ENCODE measurements at regions not wholly inside any gene's neighbourhood (a gene's known extent, or its start where the extent isn't known, plus 50 kb on each side); places are given as distances from the start of the nearest gene placed in this dataset.

DNA sequence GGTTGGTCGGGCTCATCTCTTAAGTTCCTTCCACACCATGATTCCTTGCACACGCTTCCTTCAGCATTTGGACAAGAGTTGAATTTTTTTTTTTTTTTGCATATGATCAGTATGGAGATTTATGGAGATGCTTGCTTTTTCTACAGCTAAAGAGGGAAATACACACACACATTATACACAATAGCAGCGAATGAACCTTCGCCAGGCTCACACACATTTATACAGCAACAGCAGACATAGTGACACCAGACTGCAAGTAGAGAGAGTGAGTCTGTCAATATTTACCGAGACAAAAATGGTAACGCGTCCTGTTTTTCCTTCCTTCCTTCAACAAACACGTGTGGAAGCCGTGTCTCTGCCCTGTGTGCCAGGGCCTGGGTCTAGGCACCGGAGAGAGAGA, 897.9 kb downstream of the BCL11B start:
- ChIA-PET POLR2A (no interaction called here), CTCF (no interaction called here)
- H3K4me3 ChIP-seq (ENCODE audit: low read depth, low read length): no peak overlapping the region
- TF ChIP-seq, protein P1, sequence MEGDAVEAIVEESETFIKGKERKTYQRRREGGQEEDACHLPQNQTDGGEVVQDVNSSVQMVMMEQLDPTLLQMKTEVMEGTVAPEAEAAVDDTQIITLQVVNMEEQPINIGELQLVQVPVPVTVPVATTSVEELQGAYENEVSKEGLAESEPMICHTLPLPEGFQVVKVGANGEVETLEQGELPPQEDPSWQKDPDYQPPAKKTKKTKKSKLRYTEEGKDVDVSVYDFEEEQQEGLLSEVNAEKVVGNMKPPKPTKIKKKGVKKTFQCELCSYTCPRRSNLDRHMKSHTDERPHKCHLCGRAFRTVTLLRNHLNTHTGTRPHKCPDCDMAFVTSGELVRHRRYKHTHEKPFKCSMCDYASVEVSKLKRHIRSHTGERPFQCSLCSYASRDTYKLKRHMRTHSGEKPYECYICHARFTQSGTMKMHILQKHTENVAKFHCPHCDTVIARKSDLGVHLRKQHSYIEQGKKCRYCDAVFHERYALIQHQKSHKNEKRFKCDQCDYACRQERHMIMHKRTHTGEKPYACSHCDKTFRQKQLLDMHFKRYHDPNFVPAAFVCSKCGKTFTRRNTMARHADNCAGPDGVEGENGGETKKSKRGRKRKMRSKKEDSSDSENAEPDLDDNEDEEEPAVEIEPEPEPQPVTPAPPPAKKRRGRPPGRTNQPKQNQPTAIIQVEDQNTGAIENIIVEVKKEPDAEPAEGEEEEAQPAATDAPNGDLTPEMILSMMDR (IDR thresholded peaks at IDR 0.05; ENCODE audit: insufficient read depth, low read length, missing control alignments): no peak
- no peak for DNase-seq (ENCODE audit: low read depth, low spot score)

- DNase-seq (ENCODE audit: low read depth, low spot score): no peak
- TF ChIP-seq, protein P1 (IDR thresholded peaks at IDR 0.05; ENCODE audit: insufficient read depth, low read length, missing control alignments): no peak
- CTCF ChIA-PET: no interaction called here
- POLR2A ChIA-PET: no interaction called here
- H3K4me3 ChIP-seq (ENCODE audit: low read depth, low read length): no peak overlapping the region
Observed at GRCh38 chr14:98375566-98375965, 896.4 kb downstream of the BCL11B start.

DNA sequence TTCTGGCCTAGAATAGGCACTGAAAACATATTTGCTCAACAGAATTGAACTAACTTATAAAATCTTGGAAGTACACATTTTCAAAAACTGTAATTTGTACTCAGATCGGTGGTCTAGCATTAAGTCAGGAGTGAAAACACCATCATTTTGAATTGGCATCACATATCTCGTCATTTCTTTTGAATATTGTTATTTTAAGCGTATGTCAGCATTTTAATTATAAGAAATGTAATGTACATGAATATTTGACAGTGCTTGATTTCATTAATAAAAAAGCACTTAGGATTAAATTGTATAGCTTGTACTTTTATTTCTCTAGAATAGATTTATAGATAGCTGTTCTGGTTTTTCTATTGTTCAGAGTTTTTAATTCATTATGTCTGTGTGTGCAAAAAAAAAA, 892.2 kb downstream of the BCL11B start:
- CTCF ChIA-PET: no interaction called here

DNA sequence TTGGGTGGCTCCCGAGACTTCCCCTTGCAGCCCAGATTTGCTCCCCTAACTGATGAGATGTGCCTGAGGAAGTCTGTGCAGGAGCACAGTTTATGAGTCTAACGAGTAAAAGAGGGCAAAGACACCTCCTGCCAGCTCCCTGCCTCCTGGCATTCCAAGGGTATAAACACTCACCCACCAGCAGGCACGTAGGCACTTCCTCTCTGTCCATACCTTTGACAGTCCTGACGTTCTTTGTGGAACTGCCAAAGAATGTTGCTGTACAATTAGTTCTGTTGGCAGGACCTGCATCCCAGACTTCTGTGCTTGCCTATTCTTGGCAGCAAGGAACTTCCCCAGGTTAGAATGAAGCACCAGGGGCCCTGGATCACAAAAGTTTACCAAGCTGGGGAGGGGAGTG, 889.3 kb downstream of the BCL11B start:
- POLR2A ChIA-PET: no interaction called here
- no peak for DNase-seq (ENCODE audit: low read depth, low spot score)
- TF ChIP-seq, protein P1 (IDR thresholded peaks at IDR 0.05; ENCODE audit: insufficient read depth, low read length, missing control alignments): no peak
- CTCF ChIA-PET: no interaction called here
- no peak overlapping the region for H3K4me3 ChIP-seq (ENCODE audit: low read depth, low read length)

More for the DNA sequence above, 892.2 kb downstream of the BCL11B start:
- TF ChIP-seq, protein P1 (IDR thresholded peaks at IDR 0.05; ENCODE audit: insufficient read depth, low read length, missing control alignments): no peak
- POLR2A ChIA-PET: no interaction called here
- H3K4me3 ChIP-seq (ENCODE audit: low read depth, low read length): no peak overlapping the region
- DNase-seq (ENCODE audit: low read depth, low spot score): no peak

GRCh38 chr14:98385851-98386250, 886.1 kb downstream of the BCL11B start:
- no peak for DNase-seq (ENCODE audit: low read depth, low spot score)
- CTCF ChIA-PET: no interaction called here
- POLR2A ChIA-PET: no interaction called here
- TF ChIP-seq, protein P1 (IDR thresholded peaks at IDR 0.05; ENCODE audit: insufficient read depth, low read length, missing control alignments): no peak
- no peak overlapping the region for H3K4me3 ChIP-seq (ENCODE audit: low read depth, low read length)

DNA sequence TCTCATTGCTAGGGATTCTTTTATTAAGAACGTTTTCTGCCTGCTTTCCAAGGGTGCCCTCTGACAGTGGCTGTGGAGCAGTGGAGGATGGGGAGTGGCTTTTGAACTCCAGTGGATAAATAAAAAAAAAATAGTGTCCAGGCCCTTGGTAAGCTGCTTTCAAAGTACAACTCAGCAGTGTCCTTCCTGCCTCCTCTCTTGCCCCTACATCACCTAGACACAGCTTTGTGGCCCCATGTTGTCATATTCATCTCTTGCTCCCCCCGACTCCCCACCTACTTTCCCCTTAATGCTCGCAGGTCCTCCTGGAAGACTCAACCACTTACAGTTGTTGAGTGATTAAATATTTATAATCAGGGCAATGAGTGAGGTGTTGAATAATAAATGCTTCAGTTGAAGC, 880.9 kb downstream of the BCL11B start:
- TF ChIP-seq, protein P1 (IDR thresholded peaks at IDR 0.05; ENCODE audit: insufficient read depth, low read length, missing control alignments): no peak
- POLR2A ChIA-PET: no interaction called here
- no peak overlapping the region for H3K4me3 ChIP-seq (ENCODE audit: low read depth, low read length)
- CTCF ChIA-PET: no interaction called here
- DNase-seq (ENCODE audit: low read depth, low spot score): no peak

Data from AG04449 (cell line).